HG02870 (cell line): ENCODE measurements at regions not wholly inside any gene's neighbourhood (a gene's known extent, or its start where the extent isn't known, plus 50 kb on each side); places are given as distances from the start of the nearest gene placed in this dataset.
"Not testable (repeated sequence)": the region's sequence is repeated elsewhere in the genome, so short reads cannot be mapped to it uniquely, and the experiment has no call there.

Source experiments
- ATAC-seq: cut with Tn5 transposase; IDR thresholded peaks from one replicate; pipeline ENCODE4 v1.9.1; 2021; ENCODE audit warnings: mild to moderate bottlenecking, moderate library complexity; ENCODE audit not compliant: unreplicated experiment

GRCh38 chr4:52157071-52157470, 106.0 kb downstream of the SPATA18 start:
- ATAC-seq, result not testable (repeated sequence)

DNA sequence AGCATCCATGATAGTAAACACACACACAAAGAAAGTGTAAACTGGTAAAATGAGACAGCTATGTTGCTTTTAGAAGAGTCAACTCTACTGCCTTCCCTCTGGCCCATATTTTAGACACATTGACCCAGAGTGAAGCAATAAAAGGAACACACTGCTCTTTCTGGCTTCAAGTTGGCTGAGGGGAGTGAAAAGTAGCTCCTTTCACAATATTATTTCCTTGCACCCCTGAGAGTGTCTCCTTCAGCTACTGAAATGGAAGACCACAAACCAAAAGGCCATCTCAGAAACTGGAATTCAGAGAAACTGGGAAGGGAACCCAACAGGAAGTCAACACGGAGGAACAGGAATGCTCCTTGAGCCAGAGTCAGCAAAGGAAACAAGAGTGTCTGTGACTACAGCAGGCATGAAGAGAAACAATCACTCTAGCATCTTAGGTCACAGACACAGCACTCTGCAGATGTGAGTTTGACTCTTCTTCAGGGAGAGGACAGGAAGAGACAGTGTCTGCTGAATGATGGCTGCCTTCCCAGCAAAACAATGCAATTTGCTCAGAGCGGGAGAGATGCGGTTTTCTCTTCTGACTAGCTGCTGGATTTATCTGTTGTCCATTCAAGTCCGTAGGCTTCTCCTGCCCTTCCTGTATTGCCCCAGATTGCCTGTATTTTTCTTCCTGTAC, 106.7 kb downstream of the SPATA18 start:
- ATAC-seq, result no peak

GRCh38 chr4:52160859-52161258, 109.8 kb downstream of the SPATA18 start:
- ATAC-seq, result no peak

- no peak for ATAC-seq
Observed at GRCh38 chr4:52164116-52164515, 113.0 kb downstream of the SPATA18 start.

DNA sequence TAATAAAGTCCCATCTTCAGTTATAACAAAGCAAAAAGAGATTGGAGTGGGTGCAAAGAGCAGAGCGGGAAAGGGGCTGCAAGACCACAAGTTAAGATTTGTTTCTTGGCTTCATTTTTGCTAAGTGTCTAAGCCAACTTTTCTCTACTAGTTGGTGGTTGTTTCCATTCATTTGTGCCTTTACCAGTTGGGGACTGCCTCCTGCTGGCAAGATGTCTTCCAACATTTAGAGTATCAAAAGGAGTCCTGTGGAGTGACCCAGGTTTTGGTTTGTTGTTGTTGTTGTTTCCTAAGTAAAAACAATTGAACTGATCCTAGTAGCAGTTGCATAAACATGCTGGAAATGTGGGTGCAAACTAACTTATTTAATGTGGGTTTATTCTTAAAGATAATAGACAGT, 121.1 kb downstream of the SPATA18 start:
- no peak for ATAC-seq

GRCh38 chr4:52173470-52174045, 122.5 kb downstream of the SPATA18 start:
- no peak for ATAC-seq

DNA sequence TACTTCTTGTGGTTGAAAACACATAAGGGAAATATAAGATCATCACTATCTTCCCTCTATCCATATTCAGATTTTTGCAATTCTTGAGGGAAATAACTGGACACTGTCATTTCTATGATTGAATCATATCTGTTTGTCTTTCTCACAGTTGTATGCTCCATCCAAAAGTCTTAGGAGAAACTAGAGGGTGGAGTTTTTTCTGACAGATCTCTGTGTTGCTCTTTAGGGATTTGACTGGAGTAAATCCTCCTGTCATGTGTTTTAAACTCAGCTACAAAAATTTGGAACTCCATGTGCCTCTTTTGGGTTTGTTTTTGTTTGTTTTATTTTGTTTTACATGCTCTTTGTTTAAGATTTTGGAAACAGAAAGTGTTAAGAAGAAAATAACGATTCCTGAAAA, 136.5 kb downstream of the SPATA18 start:
- ATAC-seq, result no peak

DNA sequence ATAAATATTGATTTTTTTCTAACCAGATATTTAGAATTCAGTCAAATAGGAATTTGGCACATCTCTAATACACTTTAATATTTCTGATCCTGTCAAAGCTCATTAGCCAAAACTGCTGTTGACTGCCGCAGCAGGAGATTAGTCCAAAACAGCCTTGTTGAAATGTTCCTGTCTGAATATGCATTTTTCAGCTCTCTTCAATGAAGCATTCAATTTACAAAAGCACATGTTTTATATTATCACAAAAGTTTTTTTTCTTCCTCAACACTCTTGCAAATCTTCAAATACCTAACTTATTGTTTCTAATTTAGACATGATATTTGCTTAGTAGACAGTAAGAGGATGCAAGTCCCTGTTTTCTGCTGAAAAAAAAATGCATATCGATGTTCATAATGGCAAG, 140.9 kb downstream of the SPATA18 start:
- ATAC-seq, result no peak

DNA sequence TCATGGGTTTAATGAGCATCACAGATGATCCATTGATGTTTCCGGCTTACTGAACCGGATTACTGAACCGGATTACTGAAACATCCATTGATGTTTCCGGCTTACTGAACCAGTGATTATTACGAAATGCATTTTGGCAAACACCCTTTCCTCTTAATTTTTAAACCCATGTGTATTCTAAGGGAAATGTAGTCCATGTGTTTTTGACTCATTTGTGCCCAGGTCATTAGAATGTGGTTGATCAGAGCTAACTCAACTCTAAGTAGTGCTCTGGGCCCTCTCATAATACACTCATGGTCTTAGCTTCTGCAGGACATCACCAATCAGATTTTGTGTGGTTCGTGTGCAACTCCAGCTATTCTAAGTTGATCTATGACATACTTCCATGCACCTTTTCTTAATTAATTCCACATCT, 141.6 kb downstream of the SPATA18 start:
- no peak for ATAC-seq

DNA sequence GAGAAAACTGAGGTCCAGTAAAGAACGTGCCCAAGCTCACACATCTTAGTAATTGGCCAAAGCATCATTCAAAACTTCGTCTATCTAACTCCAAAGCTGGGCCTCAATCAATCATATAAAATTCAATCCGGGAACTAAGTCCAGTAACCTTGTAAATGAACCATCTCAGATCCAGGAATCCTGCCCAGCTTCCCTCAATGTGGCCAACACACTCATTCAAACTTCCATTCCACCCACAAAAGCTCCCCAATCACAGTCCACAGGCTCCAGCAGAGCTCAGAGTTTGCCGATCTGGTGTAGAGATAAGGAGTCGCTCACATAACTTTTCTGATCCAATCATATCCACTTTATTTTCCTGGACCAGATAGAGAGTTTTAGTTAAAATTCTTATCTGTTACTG, 144.8 kb downstream of the SPATA18 start:
- ATAC-seq, result no peak

GRCh38 chr4:52196606-52197130, 145.6 kb downstream of the SPATA18 start:
- ATAC-seq, result no peak

DNA sequence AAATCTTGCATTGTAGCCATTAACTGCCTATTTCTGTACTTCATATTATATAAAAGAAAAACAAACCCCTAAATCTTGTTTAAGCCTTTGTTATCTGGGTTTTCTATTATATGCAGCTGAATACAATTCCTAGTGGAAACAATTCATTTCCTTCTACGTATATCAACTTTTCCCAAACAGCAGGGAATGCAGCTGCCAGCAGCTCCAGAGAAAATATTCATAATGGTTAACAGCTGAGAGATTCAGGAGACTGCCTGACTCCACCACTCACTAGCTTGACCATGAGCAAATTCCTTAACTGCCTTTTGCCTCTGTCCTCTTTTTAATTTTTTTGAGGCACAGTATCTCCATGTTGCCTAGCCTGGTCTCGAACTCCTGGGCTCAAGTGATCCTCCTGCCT, 146.2 kb downstream of the SPATA18 start:
- no peak for ATAC-seq

- ATAC-seq, result no peak
Observed at GRCh38 chr4:52198294-52198693, 147.2 kb downstream of the SPATA18 start.

DNA sequence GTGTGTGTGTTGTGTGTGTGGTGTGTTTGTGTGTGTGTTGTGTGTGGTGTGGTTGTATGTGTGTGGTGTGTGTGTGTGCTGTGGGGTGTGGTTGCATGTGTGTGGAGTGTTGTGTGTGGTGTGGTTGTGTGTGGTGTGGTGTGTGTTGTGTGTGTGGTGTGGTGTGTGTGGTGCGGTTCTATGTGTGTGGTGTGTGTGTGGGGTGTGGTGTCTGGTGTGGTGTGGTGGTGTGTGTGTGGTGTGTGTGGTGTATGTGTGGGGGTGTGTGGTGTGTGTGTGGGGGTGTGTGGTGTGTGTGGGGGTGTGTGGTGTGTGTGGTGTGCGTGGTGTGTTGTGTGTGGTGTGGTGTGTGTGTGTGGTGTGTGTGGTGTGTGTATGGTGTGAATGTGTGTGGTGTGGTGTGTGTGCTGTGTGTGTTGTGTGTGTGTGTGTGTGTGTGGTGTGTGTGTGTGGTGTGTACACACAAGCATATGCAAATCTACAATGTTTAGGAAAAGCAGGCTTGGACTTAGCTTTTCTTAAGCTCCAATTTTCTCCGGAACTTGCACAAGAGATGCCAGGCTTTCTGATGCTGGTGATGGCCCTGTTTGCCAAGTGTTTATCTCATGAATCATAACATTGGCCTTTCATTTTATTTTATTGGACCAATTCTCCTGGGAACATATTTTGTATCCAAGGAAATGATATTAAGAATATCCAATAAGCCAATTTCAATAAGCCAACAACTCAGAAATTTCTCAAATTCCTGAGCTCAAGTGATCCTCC, 148.7 kb downstream of the SPATA18 start:
- ATAC-seq, result no peak

DNA sequence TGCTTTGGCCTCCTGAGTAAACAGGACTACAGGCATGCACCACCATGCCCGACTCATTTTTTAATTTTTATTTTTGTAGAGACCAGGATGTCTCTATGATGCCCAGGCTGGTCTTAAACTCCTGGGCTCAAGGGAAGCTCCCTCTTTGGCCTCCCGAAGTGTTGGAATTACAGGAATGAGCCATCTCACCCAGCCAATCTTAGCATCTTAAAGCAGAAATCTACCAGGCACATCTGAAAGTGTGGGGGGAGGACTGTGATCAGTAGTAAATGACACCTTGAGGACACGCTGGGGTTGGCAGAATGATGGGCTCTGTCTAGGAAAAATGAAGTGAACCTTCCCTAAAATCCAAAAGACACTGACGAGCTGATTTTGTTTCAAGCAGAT, 149.2 kb downstream of the SPATA18 start:
- no peak for ATAC-seq

- ATAC-seq, result no peak
Observed at GRCh38 chr4:52201715-52202114, 150.6 kb downstream of the SPATA18 start.

DNA sequence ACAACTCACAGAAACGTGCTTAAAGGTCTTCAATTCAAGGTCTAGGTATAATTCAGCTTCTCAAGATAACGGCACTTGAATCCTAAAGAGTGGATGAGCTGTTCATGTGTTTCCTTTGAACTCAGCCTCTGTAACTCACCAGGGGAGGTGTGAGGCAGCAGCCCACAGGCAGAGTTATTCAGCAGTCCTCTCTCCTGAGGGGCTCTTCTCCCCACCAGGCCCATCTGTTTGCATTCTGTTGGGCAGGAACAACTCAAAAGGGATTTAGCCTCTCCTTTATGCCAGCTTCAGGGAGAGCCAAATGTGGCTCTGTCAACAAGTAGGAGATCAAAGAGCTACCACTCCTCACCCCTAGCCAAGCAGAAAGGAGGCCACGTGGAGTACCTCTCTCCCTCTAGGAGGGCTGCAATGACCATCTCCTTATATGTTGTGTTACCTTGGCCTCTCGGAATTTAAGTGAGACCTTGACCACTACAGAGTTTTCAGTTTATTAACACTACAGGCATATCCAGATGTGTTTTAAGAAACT, 151.2 kb downstream of the SPATA18 start:
- no peak for ATAC-seq

- ATAC-seq, result no peak
Observed at GRCh38 chr4:52202931-52203330, 151.8 kb downstream of the SPATA18 start.

- ATAC-seq, result no peak
Observed at GRCh38 chr4:52203351-52203750, 152.2 kb downstream of the SPATA18 start.

GRCh38 chr4:52204921-52205320, 153.8 kb downstream of the SPATA18 start:
- no peak for ATAC-seq

- ATAC-seq, result not testable (repeated sequence)
Observed at GRCh38 chr4:52207146-52207545, 156.0 kb downstream of the SPATA18 start.

DNA sequence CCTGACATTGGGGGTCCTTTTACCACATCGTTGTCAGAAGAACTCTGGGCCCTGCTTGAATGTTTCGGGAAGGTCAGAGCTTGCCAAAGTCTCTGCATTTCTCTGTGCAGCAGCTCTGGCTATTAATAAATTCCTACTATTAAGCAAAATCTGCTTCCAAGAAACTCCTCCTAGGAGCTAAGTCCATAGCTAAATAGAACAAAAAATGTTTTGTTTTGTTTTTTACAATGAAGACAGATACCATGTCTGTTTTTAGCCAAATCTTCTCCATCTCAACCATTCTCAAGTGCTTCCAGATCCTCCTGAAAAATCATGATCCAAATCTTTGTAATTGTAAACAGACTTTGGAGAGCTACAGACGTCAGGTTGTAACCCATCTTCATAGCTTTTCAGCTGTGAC, 161.6 kb downstream of the SPATA18 start:
- no peak for ATAC-seq
